Tibial nerve (tissue), 4 donors: ENCODE measurements at regions not wholly inside any gene's neighbourhood (a gene's known extent, or its start where the extent isn't known, plus 50 kb on each side); places are given as distances from the start of the nearest gene placed in this dataset.

ENCODE experiments used
- EP300 ChIP-seq, 2 donors: sonication (generic); formaldehyde crosslinking; IDR thresholded peaks; one replicate each; pipeline ENCODE4 v1.6.1; 2017; ENCODE audit warnings: antibody characterized with exemption in 2 of 2, mild to moderate bottlenecking in 1 of 2
- POLR2A ChIP-seq, 2 donors: fragments of 450-650 bp; IDR thresholded peaks; one replicate each; pipeline ENCODE4 v1.6.1; 2017; ENCODE audit warnings: antibody characterized with exemption in 2 of 2, mild to moderate bottlenecking in 2 of 2, moderate library complexity in 2 of 2
- TF ChIP-seq, protein P1 (sequence below), 5 experiments: fragments of 200-600 bp in 3 of 5; fragments of 450-650 bp in 2 of 5; sonication (generic) in 3 of 5; IDR thresholded peaks; one replicate each; pipeline ENCODE4 v1.5.1; 2016 to 2019; ENCODE audit warnings: antibody characterized with exemption in 5 of 5, mild to moderate bottlenecking in 3 of 5, moderate library complexity in 2 of 5

DNA sequence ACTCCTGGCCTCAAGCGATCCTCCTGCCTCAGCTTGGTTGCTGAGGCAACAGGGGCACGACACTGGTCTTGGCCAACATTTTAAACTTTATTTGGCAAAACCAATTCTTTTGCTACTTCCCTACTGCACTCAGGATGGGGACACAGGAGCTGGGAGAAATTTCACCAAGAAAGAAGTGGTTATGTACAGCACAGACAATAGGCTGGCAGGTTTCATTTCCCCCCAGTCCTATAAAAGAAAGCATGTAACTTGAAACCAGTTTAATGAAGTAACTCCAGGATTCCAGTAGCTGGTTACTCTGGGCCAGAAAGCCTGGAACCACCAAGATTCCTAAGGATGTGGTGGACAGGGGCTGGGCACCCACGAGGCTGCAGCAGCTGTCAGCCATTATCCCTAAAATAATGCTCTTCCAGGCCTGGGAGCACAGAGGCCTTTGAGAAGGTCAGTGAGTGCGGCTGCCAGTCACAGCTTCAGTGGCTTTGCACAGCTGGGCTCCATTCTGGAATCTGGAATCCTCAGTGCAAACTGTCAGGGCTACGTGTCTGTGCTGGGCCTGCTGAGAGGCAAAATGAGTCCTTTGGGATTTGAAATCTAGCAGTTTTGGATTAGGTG, 142.3 kb upstream of the ITGA6 start:
- TF ChIP-seq, protein P1, sequence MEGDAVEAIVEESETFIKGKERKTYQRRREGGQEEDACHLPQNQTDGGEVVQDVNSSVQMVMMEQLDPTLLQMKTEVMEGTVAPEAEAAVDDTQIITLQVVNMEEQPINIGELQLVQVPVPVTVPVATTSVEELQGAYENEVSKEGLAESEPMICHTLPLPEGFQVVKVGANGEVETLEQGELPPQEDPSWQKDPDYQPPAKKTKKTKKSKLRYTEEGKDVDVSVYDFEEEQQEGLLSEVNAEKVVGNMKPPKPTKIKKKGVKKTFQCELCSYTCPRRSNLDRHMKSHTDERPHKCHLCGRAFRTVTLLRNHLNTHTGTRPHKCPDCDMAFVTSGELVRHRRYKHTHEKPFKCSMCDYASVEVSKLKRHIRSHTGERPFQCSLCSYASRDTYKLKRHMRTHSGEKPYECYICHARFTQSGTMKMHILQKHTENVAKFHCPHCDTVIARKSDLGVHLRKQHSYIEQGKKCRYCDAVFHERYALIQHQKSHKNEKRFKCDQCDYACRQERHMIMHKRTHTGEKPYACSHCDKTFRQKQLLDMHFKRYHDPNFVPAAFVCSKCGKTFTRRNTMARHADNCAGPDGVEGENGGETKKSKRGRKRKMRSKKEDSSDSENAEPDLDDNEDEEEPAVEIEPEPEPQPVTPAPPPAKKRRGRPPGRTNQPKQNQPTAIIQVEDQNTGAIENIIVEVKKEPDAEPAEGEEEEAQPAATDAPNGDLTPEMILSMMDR (IDR thresholded peaks at IDR 0.05): no peak
- no peak for TF ChIP-seq POLR2A (IDR thresholded peaks at IDR 0.05)
- peak in 1 of 2 donors; percentile 18 for TF ChIP-seq EP300 (IDR thresholded peaks at IDR 0.05)
